Sigmoid colon (tissue), 3 donors: ENCODE measurements at regions not wholly inside any gene's neighbourhood (a gene's known extent, or its start where the extent isn't known, plus 50 kb on each side); places are given as distances from the start of the nearest gene placed in this dataset.

Source experiments
- POLR2A ChIP-seq, 2 donors: fragments of 450-650 bp; IDR thresholded peaks; one replicate each; pipeline ENCODE4 v1.6.1; 2016; ENCODE audit warnings: antibody characterized with exemption in 2 of 2, mild to moderate bottlenecking in 2 of 2, moderate library complexity in 2 of 2
- TF ChIP-seq, protein P1 (sequence below), 4 experiments: fragments of 450-650 bp in 3 of 4; fragments of 200-600 bp in 1 of 4; IDR thresholded peaks; one replicate each; pipeline ENCODE4 v1.5.1; 2016 to 2019; ENCODE audit warnings: antibody characterized with exemption in 4 of 4, mild to moderate bottlenecking in 3 of 4, moderate library complexity in 2 of 4

- no peak for TF ChIP-seq POLR2A (IDR thresholded peaks at IDR 0.05)
- TF ChIP-seq, protein P1, sequence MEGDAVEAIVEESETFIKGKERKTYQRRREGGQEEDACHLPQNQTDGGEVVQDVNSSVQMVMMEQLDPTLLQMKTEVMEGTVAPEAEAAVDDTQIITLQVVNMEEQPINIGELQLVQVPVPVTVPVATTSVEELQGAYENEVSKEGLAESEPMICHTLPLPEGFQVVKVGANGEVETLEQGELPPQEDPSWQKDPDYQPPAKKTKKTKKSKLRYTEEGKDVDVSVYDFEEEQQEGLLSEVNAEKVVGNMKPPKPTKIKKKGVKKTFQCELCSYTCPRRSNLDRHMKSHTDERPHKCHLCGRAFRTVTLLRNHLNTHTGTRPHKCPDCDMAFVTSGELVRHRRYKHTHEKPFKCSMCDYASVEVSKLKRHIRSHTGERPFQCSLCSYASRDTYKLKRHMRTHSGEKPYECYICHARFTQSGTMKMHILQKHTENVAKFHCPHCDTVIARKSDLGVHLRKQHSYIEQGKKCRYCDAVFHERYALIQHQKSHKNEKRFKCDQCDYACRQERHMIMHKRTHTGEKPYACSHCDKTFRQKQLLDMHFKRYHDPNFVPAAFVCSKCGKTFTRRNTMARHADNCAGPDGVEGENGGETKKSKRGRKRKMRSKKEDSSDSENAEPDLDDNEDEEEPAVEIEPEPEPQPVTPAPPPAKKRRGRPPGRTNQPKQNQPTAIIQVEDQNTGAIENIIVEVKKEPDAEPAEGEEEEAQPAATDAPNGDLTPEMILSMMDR (IDR thresholded peaks at IDR 0.05): no peak
Measured at GRCh38 chr5:103333376-103333775, 74.8 kb downstream of the MACIR start.
